Thyroid gland (tissue), 4 donors: ENCODE measurements at regions not wholly inside any gene's neighbourhood (a gene's known extent, or its start where the extent isn't known, plus 50 kb on each side); places are given as distances from the start of the nearest gene placed in this dataset.

ENCODE experiments used
- DNase-seq, 2 donors: peaks; one replicate each; pipeline ENCODE4 v3.0.0-alpha.2; 2019
- H3K27ac ChIP-seq, 3 donors: fragments of 200-600 bp; sonication (generic); 1 replicate in 2 of 3; 2 replicates in 1 of 3; pipeline ENCODE4 v1.5.1; 2016 to 2019; ENCODE audit warnings: mild to moderate bottlenecking in 1 of 3, moderate library complexity in 1 of 3
- H3K27me3 ChIP-seq: fragments of 200-600 bp; sonication (generic); one replicate; pipeline ENCODE4 v1.5.1; 2019
- H3K36me3 ChIP-seq, 2 donors: fragments of 200-600 bp; sonication (generic); one replicate each; pipeline ENCODE4 v1.5.1; 2016 to 2019
- H3K4me1 ChIP-seq, 2 donors: fragments of 200-600 bp; sonication (generic); one replicate each; pipeline ENCODE4 v1.5.1; 2017 to 2019
- H3K4me3 ChIP-seq, 3 donors: fragments of 200-600 bp; sonication (generic); replicated peaks in 1 of 3; 1 replicate in 2 of 3; 2 replicates in 1 of 3; pipeline ENCODE4 v1.5.1; 2016; ENCODE audit warnings: mild to moderate bottlenecking in 1 of 3
- H3K9me3 ChIP-seq: fragments of 200-600 bp; sonication (generic); one replicate; pipeline ENCODE4 v1.5.1; 2017
- POLR2A ChIP-seq, 2 donors: fragments of 450-650 bp; IDR thresholded peaks; one replicate each; pipeline ENCODE4 v1.6.1; 2017; ENCODE audit warnings: antibody characterized with exemption in 2 of 2, mild to moderate bottlenecking in 2 of 2, moderate library complexity in 1 of 2
- WGBS, 2 donors: methylation state at CpG; one replicate each; pipeline ENCODE4 v1.1.5; 2017; 5-methylcytosine and 5-hydroxymethylcytosine counted together
- intact Hi-C: fragments of 100-400 bp; cut with DNase I; formaldehyde crosslinking; loops from one replicate; pipeline ENCODE4 v1.15.1; 2023
- TF ChIP-seq, protein P1 (sequence below), 6 experiments: fragments of 200-600 bp in 3 of 6; fragments of 450-650 bp in 3 of 6; sonication (generic) in 3 of 6; IDR thresholded peaks; one replicate each; pipeline ENCODE4 v1.5.1; 2016 to 2019; ENCODE audit warnings: antibody characterized with exemption in 6 of 6, mild to moderate bottlenecking in 2 of 6, inconsistent platforms in 1 of 6, moderate library complexity in 1 of 6

DNA sequence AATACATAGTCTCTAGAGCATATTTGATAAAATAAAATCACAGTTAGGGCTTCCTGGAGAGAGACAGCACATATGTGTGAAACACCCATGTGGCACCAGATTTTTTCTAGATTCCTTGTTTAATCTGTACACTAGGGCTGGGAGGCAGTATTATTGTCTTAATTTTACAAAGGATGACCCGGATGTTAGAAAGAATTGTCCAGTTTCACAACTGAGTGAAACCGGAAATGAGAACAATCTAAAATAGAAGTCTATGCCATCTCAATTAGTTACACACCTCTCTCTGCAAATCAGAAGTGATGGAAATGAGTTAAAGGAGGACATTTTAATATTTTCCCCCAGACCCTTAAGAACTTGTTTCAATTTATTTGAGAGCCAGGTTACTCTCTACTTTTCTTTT is 463.7 kb upstream of the DSEL start:
- DNase-seq: no peak
- 80 to 89% methylated on average over 2 of the region's 2 CpGs for WGBS, 2 donors
- no peaks in the 10 kb centered on the region for H3K4me1 ChIP-seq
- H3K36me3 ChIP-seq: no peaks in the 10 kb centered on the region
- no peak for TF ChIP-seq POLR2A (IDR thresholded peaks at IDR 0.05)
- TF ChIP-seq, protein P1, sequence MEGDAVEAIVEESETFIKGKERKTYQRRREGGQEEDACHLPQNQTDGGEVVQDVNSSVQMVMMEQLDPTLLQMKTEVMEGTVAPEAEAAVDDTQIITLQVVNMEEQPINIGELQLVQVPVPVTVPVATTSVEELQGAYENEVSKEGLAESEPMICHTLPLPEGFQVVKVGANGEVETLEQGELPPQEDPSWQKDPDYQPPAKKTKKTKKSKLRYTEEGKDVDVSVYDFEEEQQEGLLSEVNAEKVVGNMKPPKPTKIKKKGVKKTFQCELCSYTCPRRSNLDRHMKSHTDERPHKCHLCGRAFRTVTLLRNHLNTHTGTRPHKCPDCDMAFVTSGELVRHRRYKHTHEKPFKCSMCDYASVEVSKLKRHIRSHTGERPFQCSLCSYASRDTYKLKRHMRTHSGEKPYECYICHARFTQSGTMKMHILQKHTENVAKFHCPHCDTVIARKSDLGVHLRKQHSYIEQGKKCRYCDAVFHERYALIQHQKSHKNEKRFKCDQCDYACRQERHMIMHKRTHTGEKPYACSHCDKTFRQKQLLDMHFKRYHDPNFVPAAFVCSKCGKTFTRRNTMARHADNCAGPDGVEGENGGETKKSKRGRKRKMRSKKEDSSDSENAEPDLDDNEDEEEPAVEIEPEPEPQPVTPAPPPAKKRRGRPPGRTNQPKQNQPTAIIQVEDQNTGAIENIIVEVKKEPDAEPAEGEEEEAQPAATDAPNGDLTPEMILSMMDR (IDR thresholded peaks at IDR 0.05): no peak
- no peak overlapping the region for H3K27ac ChIP-seq
- H3K27me3 ChIP-seq: no peaks in the 10 kb centered on the region
- intact Hi-C loops: no loop called here
- H3K4me3 ChIP-seq: no peak overlapping the region
- H3K9me3 ChIP-seq: no peaks in the 10 kb centered on the region

DNA sequence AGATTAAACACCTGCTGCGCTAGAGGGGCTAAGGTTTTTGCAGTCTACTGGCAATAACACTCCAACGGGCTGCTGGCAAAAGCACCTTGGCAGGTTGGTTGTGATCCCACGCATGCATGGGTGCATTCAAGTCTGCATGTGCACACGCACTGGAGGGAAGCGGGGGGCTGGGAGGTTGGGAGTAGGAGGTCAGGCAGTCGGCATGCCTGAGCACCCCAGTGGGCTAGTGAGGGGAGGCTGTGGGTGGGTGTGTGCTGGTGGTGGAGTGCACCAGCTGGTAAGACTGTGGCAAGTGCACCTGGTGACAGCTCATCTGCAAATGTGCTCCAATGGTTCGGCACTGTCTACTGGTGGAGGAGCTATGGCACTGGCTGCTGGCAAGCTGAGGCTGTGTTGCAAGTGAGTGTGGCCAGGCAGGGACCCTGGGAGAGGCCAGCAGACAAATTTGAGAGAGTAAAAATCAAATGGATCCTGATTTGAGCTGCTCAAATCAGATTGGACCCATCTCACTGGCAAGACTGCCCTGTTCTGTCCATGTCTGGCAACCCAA is 460.6 kb upstream of the DSEL start:
- intact Hi-C loops: no loop called here
- 42 to 57% methylated on average over 6 to 7 of the region's 7 CpGs for WGBS, 2 donors
- peak; percentile 8 to 46 for DNase-seq

DNA sequence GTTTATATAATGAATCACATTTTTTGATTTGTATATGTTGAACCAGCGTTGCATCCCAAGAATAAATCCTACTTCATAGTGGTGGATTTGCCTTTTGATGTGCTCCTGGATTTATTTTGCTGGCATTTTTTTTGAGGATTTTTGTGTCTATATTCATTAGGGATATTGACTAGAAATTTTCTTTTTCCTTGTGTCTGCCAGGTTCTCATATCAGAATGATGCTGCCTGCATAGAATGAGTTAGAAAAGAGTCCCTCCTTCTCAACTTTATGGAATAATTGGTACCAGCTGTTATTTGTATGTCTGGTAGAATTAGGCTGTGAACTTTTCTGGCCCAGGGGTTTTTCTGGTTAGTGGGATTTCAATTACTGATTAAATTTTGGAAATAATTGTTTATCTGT is 457.4 kb upstream of the DSEL start:
- intact Hi-C loops: no loop called here
- 86 to 87% methylated on average over 1 of the region's 1 CpG for WGBS, 2 donors

More for the DNA sequence above, 460.6 kb upstream of the DSEL start:
- no peaks in the 10 kb centered on the region for H3K36me3 ChIP-seq
- no peak for TF ChIP-seq POLR2A (IDR thresholded peaks at IDR 0.05)
- TF ChIP-seq, protein P1 (IDR thresholded peaks at IDR 0.05): no peak
- H3K27me3 ChIP-seq: no peaks in the 10 kb centered on the region
- no peak overlapping the region for H3K27ac ChIP-seq
- H3K9me3 ChIP-seq: no peaks in the 10 kb centered on the region
- no peak overlapping the region for H3K4me3 ChIP-seq
- no peaks in the 10 kb centered on the region for H3K4me1 ChIP-seq

DNA sequence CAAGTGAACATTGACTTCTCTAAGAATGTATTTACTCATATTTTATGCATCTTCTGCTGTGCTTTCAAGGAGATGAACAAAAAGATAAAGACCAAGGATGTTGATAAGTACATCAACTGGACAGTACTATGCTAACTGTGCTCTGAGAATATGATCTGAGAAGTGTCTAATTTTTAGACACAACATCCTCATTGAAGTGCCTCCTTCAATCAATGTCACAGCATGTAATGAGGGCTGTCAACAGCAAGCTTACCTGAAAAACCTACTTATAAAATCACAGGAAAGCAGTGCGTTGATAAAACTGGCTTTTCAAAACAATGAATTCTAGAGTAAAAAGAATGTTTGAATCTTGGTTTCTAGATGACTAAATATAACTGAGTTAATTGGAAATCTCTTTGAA is 452.9 kb upstream of the DSEL start:
- Histone ChIP-seq H3K4me3 (no peak overlapping the region), H3K36me3 (no peaks in the 10 kb centered on the region), H3K27me3 (no peaks in the 10 kb centered on the region), H3K9me3 (no peaks in the 10 kb centered on the region), H3K27ac (no peak overlapping the region), H3K4me1 (no peaks in the 10 kb centered on the region)
- TF ChIP-seq POLR2A (IDR thresholded peaks at IDR 0.05): no peak
- TF ChIP-seq, protein P1 (IDR thresholded peaks at IDR 0.05): no peak
- intact Hi-C loops: no loop called here
- 60 to 67% methylated on average over 1 of the region's 1 CpG for WGBS, 2 donors
- no peak for DNase-seq

More for the DNA sequence above, 457.4 kb upstream of the DSEL start:
- no peak overlapping the region for H3K27ac ChIP-seq
- H3K4me1 ChIP-seq: no peaks in the 10 kb centered on the region
- TF ChIP-seq, protein P1 (IDR thresholded peaks at IDR 0.05): no peak
- no peak for TF ChIP-seq POLR2A (IDR thresholded peaks at IDR 0.05)
- no peaks in the 10 kb centered on the region for H3K36me3 ChIP-seq
- DNase-seq: no peak
- no peaks in the 10 kb centered on the region for H3K9me3 ChIP-seq
- no peaks in the 10 kb centered on the region for H3K27me3 ChIP-seq
- H3K4me3 ChIP-seq: no peak overlapping the region

DNA sequence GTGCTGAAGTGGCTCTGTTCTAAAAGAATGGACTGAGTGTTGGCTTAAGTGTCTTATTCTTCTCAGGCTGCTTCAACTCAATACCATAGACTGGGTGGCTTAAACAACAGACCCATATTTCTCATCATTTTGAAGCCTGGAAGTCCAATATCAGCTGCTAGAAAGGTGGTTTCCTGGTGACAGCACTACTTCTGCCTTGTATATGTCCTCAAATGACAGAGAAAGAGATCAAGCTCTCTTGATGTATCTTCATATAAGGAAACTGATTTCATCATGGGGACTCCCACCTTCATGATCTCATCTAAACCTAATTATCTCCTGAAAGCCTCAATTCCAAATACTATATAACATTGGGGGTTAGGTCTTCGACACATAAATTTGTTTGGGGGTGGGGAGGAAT is 449.7 kb upstream of the DSEL start:
- Histone ChIP-seq H3K27me3 (no peaks in the 10 kb centered on the region), H3K9me3 (no peaks in the 10 kb centered on the region), H3K27ac (no peak overlapping the region), H3K4me1 (no peaks in the 10 kb centered on the region), H3K4me3 (no peak overlapping the region), H3K36me3 (no peaks in the 10 kb centered on the region)
- TF ChIP-seq, protein P1 (IDR thresholded peaks at IDR 0.05): no peak
- TF ChIP-seq POLR2A (IDR thresholded peaks at IDR 0.05): no peak
- WGBS, 2 donors: 75 to 90% methylated on average over 1 of the region's 1 CpG
- intact Hi-C loops: no loop called here
- DNase-seq: no peak
